ENCODE measurements at regions not wholly inside any gene's neighbourhood (a gene's known extent, or its start where the extent isn't known, plus 50 kb on each side); places are given as distances from the start of the nearest gene placed in this dataset.

DNA sequence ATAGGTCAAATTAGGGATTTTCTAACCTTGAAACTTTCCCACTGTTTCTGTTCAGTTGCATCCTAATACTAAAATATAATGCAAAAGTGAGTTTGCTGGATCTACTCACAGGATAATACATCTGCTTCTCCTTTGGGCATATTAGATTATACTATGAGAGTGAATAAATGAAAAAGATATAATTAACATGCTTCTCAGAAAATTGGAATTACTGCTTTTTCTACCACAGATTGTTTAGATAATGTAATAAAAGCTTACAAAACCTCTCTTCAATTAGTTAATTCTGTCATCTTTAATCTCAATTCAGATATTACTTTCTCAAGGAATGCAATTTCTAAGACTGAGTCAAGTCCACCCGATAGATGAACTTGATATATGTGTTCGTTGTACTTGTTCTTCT lies 1077.2 kb upstream of the CDH2 start:
- Mint-ChIP-seq H3K4me3 (no peak overlapping the region), H3K27me3 (no peaks in the 10 kb centered on the region), H3K27ac (no peak overlapping the region), H3K4me1 (ENCODE audit: unreplicated experiment) (no peaks in the 10 kb centered on the region), H3K36me3 (no peaks in the 10 kb centered on the region), H3K9me3 (no peaks in the 10 kb centered on the region)
- TF ChIP-seq, protein P1, sequence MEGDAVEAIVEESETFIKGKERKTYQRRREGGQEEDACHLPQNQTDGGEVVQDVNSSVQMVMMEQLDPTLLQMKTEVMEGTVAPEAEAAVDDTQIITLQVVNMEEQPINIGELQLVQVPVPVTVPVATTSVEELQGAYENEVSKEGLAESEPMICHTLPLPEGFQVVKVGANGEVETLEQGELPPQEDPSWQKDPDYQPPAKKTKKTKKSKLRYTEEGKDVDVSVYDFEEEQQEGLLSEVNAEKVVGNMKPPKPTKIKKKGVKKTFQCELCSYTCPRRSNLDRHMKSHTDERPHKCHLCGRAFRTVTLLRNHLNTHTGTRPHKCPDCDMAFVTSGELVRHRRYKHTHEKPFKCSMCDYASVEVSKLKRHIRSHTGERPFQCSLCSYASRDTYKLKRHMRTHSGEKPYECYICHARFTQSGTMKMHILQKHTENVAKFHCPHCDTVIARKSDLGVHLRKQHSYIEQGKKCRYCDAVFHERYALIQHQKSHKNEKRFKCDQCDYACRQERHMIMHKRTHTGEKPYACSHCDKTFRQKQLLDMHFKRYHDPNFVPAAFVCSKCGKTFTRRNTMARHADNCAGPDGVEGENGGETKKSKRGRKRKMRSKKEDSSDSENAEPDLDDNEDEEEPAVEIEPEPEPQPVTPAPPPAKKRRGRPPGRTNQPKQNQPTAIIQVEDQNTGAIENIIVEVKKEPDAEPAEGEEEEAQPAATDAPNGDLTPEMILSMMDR (conservative IDR thresholded peaks at IDR 0.05) = no peak
- DNase-seq (ENCODE audit: extremely low spot score, unreplicated experiment) = no peak

DNA sequence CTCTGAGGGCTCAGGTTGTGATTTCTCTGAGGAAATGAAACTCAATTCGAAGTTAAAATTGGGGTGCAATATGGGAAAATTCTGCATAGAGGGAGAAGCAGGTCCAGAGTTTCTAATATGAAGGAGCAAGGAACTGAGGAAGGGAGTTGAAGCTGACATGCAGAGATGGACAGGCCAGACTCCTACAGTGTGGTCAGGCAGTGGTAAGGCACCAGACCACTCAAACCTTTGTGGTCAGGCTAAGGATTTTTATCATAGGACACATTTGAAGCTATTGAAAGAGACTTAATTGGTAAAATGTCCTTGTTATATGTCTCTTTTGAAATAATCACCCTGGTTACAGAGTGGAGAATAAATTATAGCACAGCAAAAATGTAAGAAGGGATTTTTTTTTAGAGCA lies 1074.8 kb upstream of the CDH2 start:
- Mint-ChIP-seq H3K36me3 (no peaks in the 10 kb centered on the region), H3K9me3 (no peaks in the 10 kb centered on the region), H3K4me1 (ENCODE audit: unreplicated experiment) (no peaks in the 10 kb centered on the region), H3K27ac (no peak overlapping the region), H3K4me3 (no peak overlapping the region), H3K27me3 (no peaks in the 10 kb centered on the region)
- TF ChIP-seq, protein P1 (conservative IDR thresholded peaks at IDR 0.05) = no peak
- DNase-seq (ENCODE audit: extremely low spot score, unreplicated experiment) = no peak

DNA sequence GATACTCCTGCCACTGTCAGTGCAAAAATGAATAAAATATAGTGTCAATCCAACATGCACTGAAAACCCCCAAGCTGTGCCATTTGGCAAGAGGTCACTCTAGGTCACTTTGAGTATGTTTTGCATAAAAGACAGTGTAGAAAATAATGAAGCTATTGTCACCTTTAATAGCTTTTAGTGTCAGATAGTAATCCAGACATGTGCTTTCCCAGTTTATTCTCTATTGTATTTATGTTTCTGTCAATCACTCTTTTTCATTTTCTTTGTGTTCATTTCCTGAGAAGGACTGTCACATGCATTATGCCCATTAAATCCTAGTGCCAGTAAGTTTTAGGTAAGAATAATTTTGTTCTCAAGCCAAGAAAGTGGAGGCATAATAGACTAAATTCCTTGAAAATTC lies 1073.9 kb upstream of the CDH2 start:
- Mint-ChIP-seq H3K27ac (no peak overlapping the region), H3K4me1 (ENCODE audit: unreplicated experiment) (no peaks in the 10 kb centered on the region), H3K4me3 (no peak overlapping the region), H3K27me3 (no peaks in the 10 kb centered on the region), H3K9me3 (no peaks in the 10 kb centered on the region), H3K36me3 (no peaks in the 10 kb centered on the region)
- DNase-seq (ENCODE audit: extremely low spot score, unreplicated experiment) = no peak
- TF ChIP-seq, protein P1 (conservative IDR thresholded peaks at IDR 0.05) = no peak

DNA sequence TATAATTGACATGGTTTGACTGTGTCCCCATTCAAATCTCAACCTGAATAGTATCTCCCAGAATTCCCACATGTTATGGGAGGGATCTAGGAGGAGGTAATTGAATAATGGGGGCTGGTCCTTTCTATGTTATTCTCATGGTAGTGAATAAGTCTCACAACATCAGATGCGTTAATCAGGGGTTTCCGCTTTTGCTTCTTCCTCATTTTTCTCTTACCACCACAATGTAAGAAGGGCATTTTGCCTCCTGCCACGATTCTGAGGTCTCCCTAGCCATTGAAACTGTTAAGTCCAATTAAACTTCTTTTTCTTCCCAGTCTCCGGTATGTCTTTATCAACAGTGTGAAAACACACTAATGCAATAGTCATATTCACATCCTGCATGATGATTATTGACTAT lies 1073.3 kb upstream of the CDH2 start:
- no peak overlapping the region for H3K27ac Mint-ChIP-seq
- TF ChIP-seq, protein P1 (conservative IDR thresholded peaks at IDR 0.05) = no peak
- no peaks in the 10 kb centered on the region for H3K27me3 Mint-ChIP-seq
- no peaks in the 10 kb centered on the region for H3K36me3 Mint-ChIP-seq
- no peak overlapping the region for H3K4me3 Mint-ChIP-seq
- H3K9me3 Mint-ChIP-seq = no peaks in the 10 kb centered on the region
- H3K4me1 Mint-ChIP-seq (ENCODE audit: unreplicated experiment) = no peaks in the 10 kb centered on the region
- DNase-seq (ENCODE audit: extremely low spot score, unreplicated experiment) = no peak

DNA sequence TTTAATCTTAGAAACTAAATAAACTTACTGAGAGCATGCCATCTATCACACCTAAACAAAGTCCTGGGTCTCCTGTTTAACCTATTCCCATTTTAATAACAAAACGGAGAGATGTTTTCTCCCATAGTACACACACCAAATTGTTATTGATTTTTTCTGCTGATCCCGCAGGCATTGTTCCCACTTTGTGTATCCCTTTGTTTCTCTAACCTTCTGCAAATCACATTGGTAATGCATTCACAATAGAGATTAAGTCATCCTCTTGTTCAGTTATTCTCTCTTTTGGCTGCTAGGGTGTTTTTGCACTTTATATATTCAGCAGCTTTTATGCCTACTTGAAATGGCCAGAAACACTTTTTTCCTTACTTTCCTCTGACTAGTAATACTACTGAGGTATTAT lies 1071.9 kb upstream of the CDH2 start:
- Mint-ChIP-seq H3K27me3 (no peaks in the 10 kb centered on the region), H3K4me3 (no peak overlapping the region), H3K27ac (no peak overlapping the region), H3K4me1 (ENCODE audit: unreplicated experiment) (no peaks in the 10 kb centered on the region), H3K36me3 (no peaks in the 10 kb centered on the region), H3K9me3 (no peaks in the 10 kb centered on the region)
- DNase-seq (ENCODE audit: extremely low spot score, unreplicated experiment) = no peak
- TF ChIP-seq, protein P1 (conservative IDR thresholded peaks at IDR 0.05) = no peak

DNA sequence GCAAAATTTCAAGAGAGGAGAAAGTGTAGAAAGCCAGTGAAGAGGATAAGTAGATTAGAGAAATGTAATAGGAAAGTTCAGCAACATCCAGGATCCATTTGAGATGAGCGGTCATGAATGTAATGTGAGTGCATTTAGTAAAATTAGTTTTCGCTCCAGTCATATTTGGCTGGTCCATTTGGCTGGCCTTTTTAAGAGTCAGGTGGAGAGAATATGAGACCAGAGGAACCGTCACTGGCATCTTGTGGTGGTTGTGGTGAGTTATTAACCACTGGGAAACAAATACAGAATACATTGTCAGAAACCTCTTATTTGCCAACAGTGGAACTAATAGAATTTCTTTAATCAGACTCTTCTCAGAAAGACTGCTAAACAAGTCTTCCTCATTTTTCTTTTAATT lies 1064.3 kb upstream of the CDH2 start:
- DNase-seq (ENCODE audit: extremely low spot score, unreplicated experiment) = no peak
- H3K27me3 Mint-ChIP-seq = no peaks in the 10 kb centered on the region
- H3K36me3 Mint-ChIP-seq = no peaks in the 10 kb centered on the region
- TF ChIP-seq, protein P1 (conservative IDR thresholded peaks at IDR 0.05) = no peak
- H3K4me1 Mint-ChIP-seq (ENCODE audit: unreplicated experiment) = no peaks in the 10 kb centered on the region
- H3K4me3 Mint-ChIP-seq = no peak overlapping the region
- no peak overlapping the region for H3K27ac Mint-ChIP-seq
- H3K9me3 Mint-ChIP-seq = peaks cover 3% of the 10 kb centered on the region
